NB4 (cell line): ENCODE measurements at regions not wholly inside any gene's neighbourhood (a gene's known extent, or its start where the extent isn't known, plus 50 kb on each side); places are given as distances from the start of the nearest gene placed in this dataset.

Experiments used
- MYC ChIP-seq: IDR thresholded peaks from 2 replicates; pipeline ENCODE4 v1.6.1; 2011; ENCODE audit warnings: low read depth, low read length
- POLR2A ChIP-seq: IDR thresholded peaks from 2 replicates; pipeline ENCODE4 v1.6.1; 2011; ENCODE audit warnings: mild to moderate bottlenecking; ENCODE audit not compliant: insufficient read length; ENCODE audit errors: extremely low read depth
- TF ChIP-seq, protein P1 (sequence below): IDR thresholded peaks from one replicate; pipeline ENCODE4 v1.5.1; 2012; ENCODE audit warnings: low read depth, low read length
- TF ChIP-seq, protein P2 (sequence below): IDR thresholded peaks from 2 replicates; pipeline ENCODE4 v1.6.1; 2011; ENCODE audit warnings: low read depth, low read length

DNA sequence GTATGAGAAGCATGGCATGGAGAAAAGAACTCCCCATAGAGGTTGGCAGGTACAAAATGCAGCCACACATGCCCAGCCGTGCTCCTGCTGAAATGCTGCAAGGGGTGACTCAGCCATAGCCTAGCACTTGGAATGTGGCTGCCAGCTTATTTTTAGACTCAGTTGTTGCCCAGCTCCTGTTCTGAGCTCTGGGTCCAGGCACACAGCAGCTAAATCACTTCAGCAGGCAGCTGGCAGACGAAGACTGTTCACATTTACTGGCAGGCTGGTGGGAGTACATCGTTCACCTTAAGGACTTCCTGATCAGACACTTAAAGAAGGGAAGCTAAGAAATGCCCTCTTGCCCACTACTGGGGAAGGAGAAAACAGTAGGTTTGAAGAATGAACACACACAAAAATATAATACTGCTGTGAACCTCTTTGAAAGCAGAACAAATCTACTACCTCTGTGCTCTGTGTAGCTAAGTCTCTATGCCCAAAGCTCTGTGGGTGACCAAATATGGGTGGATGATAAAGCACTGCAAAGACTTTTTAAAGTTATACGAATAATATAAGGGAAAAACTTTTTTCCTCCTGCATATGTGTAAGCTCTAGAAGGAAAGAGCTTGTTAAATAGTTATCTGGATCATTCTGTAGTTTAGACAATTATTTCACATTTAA, 146.1 kb downstream of the LNPK start:
- TF ChIP-seq, protein P1, sequence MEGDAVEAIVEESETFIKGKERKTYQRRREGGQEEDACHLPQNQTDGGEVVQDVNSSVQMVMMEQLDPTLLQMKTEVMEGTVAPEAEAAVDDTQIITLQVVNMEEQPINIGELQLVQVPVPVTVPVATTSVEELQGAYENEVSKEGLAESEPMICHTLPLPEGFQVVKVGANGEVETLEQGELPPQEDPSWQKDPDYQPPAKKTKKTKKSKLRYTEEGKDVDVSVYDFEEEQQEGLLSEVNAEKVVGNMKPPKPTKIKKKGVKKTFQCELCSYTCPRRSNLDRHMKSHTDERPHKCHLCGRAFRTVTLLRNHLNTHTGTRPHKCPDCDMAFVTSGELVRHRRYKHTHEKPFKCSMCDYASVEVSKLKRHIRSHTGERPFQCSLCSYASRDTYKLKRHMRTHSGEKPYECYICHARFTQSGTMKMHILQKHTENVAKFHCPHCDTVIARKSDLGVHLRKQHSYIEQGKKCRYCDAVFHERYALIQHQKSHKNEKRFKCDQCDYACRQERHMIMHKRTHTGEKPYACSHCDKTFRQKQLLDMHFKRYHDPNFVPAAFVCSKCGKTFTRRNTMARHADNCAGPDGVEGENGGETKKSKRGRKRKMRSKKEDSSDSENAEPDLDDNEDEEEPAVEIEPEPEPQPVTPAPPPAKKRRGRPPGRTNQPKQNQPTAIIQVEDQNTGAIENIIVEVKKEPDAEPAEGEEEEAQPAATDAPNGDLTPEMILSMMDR, result no peak
- TF ChIP-seq, protein P2, sequence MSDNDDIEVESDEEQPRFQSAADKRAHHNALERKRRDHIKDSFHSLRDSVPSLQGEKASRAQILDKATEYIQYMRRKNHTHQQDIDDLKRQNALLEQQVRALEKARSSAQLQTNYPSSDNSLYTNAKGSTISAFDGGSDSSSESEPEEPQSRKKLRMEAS, result no peak
- TF ChIP-seq POLR2A (no peak), MYC (no peak)
